AG04449 (cell line): ENCODE measurements at regions not wholly inside any gene's neighbourhood (a gene's known extent, or its start where the extent isn't known, plus 50 kb on each side); places are given as distances from the start of the nearest gene placed in this dataset.

Experiments
- CTCF ChIA-PET: fragments of 350-600 bp; formaldehyde crosslinking; extraction: SDS; loops from one replicate; lab custom pipeline; 2021; ENCODE audit warnings: antibody characterized with exemption; lab: Yijun Ruan, JAX
- POLR2A ChIA-PET: fragments of 400-600, 350-600 bp; formaldehyde crosslinking; extraction: SDS; loops from one replicate; lab custom pipeline; 2020; ENCODE audit warnings: antibody characterized with exemption, inconsistent platforms; lab: Yijun Ruan, JAX
- DNase-seq: peaks from one replicate; pipeline ENCODE4 v3.0.0-alpha.2; 2010; ENCODE audit warnings: low read depth, low spot score
- H3K4me3 ChIP-seq: 2 replicates; pipeline ENCODE4 v1.5.1; 2011; ENCODE audit warnings: low read depth, mild to moderate bottlenecking, control low read depth, low read length
- CTCF ChIP-seq: IDR thresholded peaks from one replicate; pipeline ENCODE4 v1.5.1; 2011; ENCODE audit warnings: mild to moderate bottlenecking, moderate library complexity, low read length, control low read depth, inconsistent platforms; ENCODE audit not compliant: insufficient read depth; ENCODE audit errors: missing control alignments

GRCh38 chr7:118330388-118330787 is 105.9 kb downstream of the ANKRD7 start:
- CTCF ChIA-PET, result no interaction called here
- no peak overlapping the region for H3K4me3 ChIP-seq
- POLR2A ChIA-PET, result no interaction called here
- TF ChIP-seq CTCF, result no peak
- no peak for DNase-seq

- DNase-seq, result no peak
- H3K4me3 ChIP-seq, result no peak overlapping the region
- POLR2A ChIA-PET, result no interaction called here
- TF ChIP-seq CTCF, result no peak
- CTCF ChIA-PET, result no interaction called here
Observed at GRCh38 chr7:118346748-118347147, 122.2 kb downstream of the ANKRD7 start.

- ChIA-PET CTCF (interaction anchor here (0.7 kb wide), 1 partner anchor 639 kb away, joined by 3 read pairs; no protein-coding TSS in a partner anchor), POLR2A (no interaction called here)
- no peak for TF ChIP-seq CTCF
Observed at GRCh38 chr7:118349604-118350003, 125.1 kb downstream of the ANKRD7 start.

GRCh38 chr7:118350260-118350659 is 125.8 kb downstream of the ANKRD7 start:
- TF ChIP-seq CTCF, result no peak
- POLR2A ChIA-PET, result no interaction called here
- no peak overlapping the region for H3K4me3 ChIP-seq

More at GRCh38 chr7:118349604-118350003, 125.1 kb downstream of the ANKRD7 start:
- H3K4me3 ChIP-seq, result no peak overlapping the region
- no peak for DNase-seq

GRCh38 chr7:118352867-118353453 is 128.5 kb downstream of the ANKRD7 start:
- DNase-seq, result no peak
- ChIA-PET POLR2A (no interaction called here), CTCF (no interaction called here)
- H3K4me3 ChIP-seq, result no peak overlapping the region
- no peak for TF ChIP-seq CTCF

More at GRCh38 chr7:118350260-118350659, 125.8 kb downstream of the ANKRD7 start:
- no peak for DNase-seq
- CTCF ChIA-PET, result no interaction called here

- ChIA-PET CTCF (no interaction called here), POLR2A (no interaction called here)
- no peak for TF ChIP-seq CTCF
- H3K4me3 ChIP-seq, result no peak overlapping the region
- no peak for DNase-seq
Observed at GRCh38 chr7:118366363-118366762, 141.9 kb downstream of the ANKRD7 start.
